GM12874 (cell line): ENCODE measurements at regions not wholly inside any gene's neighbourhood (a gene's known extent, or its start where the extent isn't known, plus 50 kb on each side); places are given as distances from the start of the nearest gene placed in this dataset.

ENCODE experiments used
- TF ChIP-seq, protein P1 (sequence below): IDR thresholded peaks from 2 replicates; pipeline ENCODE4 v1.5.1; 2011; ENCODE audit warnings: low read depth, mild to moderate bottlenecking, control low read depth, low read length, moderate library complexity; ENCODE audit not compliant: insufficient read depth

DNA sequence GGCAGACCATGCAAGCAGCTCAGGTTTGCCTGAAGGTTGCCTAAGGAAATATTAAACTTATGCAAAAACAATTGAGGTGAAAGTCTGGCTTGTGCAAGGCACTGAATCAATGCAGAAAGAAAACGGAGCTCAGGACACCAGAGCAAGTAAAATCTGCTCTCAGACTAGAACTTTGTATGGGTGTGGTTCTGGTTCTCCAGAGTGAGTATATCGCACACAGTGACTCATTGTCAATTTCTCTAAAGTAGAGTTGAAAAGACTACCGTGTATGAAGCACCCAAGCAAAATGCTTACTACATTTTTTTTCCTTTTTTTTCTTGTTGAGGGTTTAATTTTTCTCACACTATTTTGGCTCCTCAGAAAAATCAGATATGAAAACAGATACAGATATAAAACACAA, 650.3 kb upstream of the CDH10 start:
- TF ChIP-seq, protein P1, sequence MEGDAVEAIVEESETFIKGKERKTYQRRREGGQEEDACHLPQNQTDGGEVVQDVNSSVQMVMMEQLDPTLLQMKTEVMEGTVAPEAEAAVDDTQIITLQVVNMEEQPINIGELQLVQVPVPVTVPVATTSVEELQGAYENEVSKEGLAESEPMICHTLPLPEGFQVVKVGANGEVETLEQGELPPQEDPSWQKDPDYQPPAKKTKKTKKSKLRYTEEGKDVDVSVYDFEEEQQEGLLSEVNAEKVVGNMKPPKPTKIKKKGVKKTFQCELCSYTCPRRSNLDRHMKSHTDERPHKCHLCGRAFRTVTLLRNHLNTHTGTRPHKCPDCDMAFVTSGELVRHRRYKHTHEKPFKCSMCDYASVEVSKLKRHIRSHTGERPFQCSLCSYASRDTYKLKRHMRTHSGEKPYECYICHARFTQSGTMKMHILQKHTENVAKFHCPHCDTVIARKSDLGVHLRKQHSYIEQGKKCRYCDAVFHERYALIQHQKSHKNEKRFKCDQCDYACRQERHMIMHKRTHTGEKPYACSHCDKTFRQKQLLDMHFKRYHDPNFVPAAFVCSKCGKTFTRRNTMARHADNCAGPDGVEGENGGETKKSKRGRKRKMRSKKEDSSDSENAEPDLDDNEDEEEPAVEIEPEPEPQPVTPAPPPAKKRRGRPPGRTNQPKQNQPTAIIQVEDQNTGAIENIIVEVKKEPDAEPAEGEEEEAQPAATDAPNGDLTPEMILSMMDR, result no peak

DNA sequence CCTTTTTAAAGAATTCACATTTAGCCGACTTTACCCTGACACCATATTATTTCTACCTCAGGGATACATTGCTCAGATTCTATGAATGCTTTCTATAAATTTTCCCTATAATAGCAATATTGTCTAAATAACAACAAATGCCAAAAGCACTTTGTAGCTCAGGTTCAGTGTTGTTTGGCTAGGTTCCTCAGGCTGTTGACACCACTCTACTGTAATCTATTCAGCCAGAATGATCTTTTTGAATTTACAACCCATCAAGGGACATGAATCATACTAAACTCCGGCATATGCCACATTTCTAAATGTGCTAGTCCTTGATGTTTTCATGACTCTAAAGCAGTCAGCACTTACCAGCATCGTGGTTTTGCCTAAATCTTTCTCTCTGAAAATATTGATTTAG, 641.5 kb upstream of the CDH10 start:
- TF ChIP-seq, protein P1, result no peak

DNA sequence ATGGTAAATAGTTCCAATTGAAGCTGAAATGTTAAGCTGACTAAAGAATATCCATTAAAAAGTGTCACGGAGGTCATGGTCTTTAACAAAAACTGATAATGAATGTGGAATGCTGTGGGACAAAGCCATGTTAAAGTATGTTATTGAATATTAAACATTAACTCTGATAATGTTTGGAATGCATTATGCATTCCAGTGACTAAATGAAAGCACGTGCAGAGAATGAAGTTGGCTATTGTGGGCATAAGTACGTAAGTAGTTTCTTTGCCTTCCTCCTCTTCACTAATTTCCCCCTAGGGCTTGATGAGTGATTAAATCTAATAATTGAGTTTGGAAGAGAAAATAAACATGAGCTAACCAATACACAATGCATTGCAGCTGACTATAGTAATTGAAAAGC, 640.4 kb upstream of the CDH10 start:
- TF ChIP-seq, protein P1, result no peak

DNA sequence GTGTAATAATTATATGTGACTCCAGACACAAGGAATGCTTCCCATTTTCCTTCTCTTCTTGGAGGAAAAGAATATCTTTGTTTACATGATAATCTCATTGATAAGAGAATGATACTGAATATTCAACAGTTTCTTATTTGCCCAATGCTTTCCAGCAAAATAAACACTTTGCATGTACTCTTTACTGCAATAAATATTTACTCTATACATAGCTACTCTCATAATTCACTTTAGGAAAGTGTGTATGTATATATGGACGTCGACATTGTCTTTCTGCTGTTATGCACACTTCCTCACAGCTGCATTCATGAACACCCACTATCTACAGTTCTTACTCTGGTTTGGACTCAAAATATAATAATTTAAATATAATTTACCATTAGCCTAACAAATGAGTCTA, 617.4 kb upstream of the CDH10 start:
- TF ChIP-seq, protein P1, result no peak

DNA sequence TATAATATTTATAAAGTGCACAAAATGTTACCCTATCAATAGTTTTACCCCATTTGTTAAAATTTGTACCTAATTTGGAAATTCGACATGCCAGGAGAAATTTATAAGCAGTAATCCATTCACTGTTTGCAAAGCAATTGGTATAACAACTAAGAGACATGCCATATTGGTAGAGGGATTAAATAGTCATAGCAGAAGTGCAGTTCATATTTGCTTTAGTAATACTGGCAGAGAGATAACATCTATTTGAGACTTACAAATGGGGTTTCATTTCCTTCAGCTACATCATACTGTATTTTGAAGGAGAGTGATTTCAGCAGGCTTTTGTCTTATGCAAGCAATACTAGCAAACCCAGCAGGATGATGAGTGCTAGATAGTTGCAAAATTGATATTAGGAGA, 610.4 kb upstream of the CDH10 start:
- TF ChIP-seq, protein P1, result no peak

DNA sequence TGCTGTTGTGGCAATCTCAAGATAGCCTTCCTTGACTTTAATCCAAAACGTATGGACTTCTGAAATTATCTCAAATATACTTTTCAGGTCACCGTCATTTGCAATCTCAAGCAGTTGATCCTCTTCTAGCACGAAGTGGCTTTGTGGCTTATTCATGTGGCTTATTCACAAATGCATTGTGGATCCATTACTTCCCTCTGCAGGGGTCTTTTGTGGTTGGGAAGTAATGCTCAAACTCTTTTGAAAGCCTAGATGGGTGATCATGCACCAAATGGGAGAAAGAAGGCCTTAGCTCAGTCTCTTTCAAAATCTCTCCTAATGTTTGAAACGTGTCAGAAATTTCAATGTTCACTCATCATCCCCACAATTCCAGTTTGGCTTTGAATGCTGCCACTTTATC, 597.2 kb upstream of the CDH10 start:
- TF ChIP-seq, protein P1, result no peak

DNA sequence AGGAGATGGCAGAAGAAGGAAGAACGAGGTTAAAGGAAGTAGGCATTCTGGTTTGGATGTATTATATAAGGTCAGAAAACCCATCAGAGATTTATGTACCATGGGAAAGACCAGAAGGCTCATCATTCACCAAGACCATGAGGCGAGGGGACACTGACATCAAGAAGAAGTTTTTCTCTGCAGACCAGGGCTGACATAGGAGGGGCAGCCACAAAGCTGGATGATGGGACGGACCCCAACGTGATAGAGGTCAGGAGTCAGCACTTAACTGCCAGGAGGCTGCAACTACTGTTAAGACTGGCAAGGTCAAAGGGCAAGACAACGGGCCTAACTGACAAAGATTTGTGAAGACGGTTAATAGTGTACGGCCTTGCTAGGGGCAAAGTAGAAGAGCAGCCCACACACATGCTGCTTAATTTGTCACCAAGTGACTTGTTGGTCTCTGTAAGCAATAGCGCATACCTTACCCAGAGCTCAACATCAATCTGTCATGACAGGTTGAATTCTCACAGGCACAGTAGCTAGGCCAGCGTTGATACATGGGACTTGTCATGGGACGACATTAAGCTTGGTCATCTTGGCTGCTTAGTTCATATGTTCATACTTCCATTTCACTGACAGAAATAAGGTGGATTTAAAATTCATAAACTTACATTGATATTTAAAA, 579.7 kb upstream of the CDH10 start:
- TF ChIP-seq, protein P1, result no peak

DNA sequence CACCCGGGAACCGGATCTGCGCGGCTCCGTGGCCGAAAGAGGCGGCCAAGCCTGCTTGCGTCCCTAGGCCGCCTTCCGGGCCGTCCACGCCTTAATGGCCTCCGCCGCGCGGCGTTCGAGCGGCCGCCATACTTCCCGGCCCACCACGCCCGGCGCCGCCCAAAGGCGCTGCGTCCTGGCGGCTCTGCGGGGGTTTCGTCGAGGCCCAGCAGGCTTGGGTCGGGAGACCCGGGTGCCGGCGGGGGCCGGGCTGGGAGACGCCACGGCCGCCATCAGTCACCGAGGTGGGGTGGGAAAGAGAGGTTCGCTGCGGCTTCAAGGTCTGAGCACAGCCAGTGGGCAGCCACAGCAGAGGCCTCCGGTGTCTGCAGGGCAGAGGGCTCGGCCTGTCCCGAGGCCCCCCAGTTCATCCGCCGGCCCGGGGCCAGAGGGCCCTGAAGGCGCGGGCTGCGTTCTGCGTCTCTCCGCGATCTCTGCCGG, 545.8 kb upstream of the CDH10 start:
- TF ChIP-seq, protein P1, result no peak
